H9 (cell line): ENCODE measurements at regions not wholly inside any gene's neighbourhood (a gene's known extent, or its start where the extent isn't known, plus 50 kb on each side); places are given as distances from the start of the nearest gene placed in this dataset.

Experiments used
- DNase-seq: peaks from one replicate; pipeline ENCODE4 v3.0.0-alpha.2; 2017
- H2AFZ ChIP-seq: one replicate; pipeline ENCODE4 v1.6.1; 2013; ENCODE audit warnings: mild to moderate bottlenecking, low read length, control low read depth, moderate library complexity
- H2AK5ac ChIP-seq: 2 replicates; pipeline ENCODE4 v1.6.1; 2013; ENCODE audit warnings: low read length, control low read depth, mixed read lengths; ENCODE audit not compliant: insufficient read length
- H2BK120ac ChIP-seq: one replicate; pipeline ENCODE4 v1.6.1; 2013; ENCODE audit warnings: low read depth, mild to moderate bottlenecking, low read length, control low read depth, inconsistent platforms; ENCODE audit not compliant: poor library complexity, severe bottlenecking
- H2BK12ac ChIP-seq: 2 replicates; pipeline ENCODE4 v1.6.1; 2013; ENCODE audit warnings: low read length, control low read depth, mixed read lengths, low read depth; ENCODE audit not compliant: insufficient read length
- H2BK15ac ChIP-seq: 2 replicates; pipeline ENCODE4 v1.6.1; 2013; ENCODE audit warnings: low read depth, low read length, control low read depth
- H2BK20ac ChIP-seq: one replicate; pipeline ENCODE4 v1.6.1; 2013; ENCODE audit warnings: low read depth, mild to moderate bottlenecking, low read length, control low read depth, inconsistent platforms; ENCODE audit not compliant: poor library complexity, severe bottlenecking
- H2BK5ac ChIP-seq: 2 replicates; pipeline ENCODE4 v1.6.1; 2013; ENCODE audit warnings: low read length, control low read depth, mixed read lengths; ENCODE audit not compliant: insufficient read length
- H3K14ac ChIP-seq: 2 replicates; pipeline ENCODE4 v1.6.1; 2013; ENCODE audit warnings: low read length, control low read depth; ENCODE audit not compliant: insufficient read depth
- H3K18ac ChIP-seq: 2 replicates; pipeline ENCODE4 v1.6.1; 2013; ENCODE audit warnings: low read depth, mild to moderate bottlenecking, mixed read lengths, low read length, control low read depth; ENCODE audit not compliant: insufficient read length
- H3K23ac ChIP-seq: 2 replicates; pipeline ENCODE4 v1.6.1; 2013; ENCODE audit warnings: low read length, control low read depth, mixed read lengths, low read depth; ENCODE audit not compliant: insufficient read length
- H3K23me2 ChIP-seq: 2 replicates; pipeline ENCODE4 v1.6.1; 2013; ENCODE audit warnings: low read depth, mild to moderate bottlenecking, mixed read lengths, low read length, control low read depth; ENCODE audit not compliant: insufficient read length, poor library complexity, severe bottlenecking
- H3K27ac ChIP-seq: 2 replicates; pipeline ENCODE4 v1.5.1; 2013; ENCODE audit warnings: low read length, control low read depth, mixed read lengths, low read depth; ENCODE audit not compliant: insufficient read length
- H3K27me3 ChIP-seq: 2 replicates; pipeline ENCODE4 v1.6.1; 2013; ENCODE audit warnings: low read length, control low read depth, inconsistent platforms; ENCODE audit not compliant: insufficient read depth
- H3K4ac ChIP-seq: 2 replicates; pipeline ENCODE4 v1.6.1; 2013; ENCODE audit warnings: low read depth, mild to moderate bottlenecking, control low read depth, inconsistent platforms, low read length, moderate library complexity
- H3K4me1 ChIP-seq: 2 replicates; pipeline ENCODE4 v1.6.1; 2013; ENCODE audit warnings: low read length, control low read depth, inconsistent platforms; ENCODE audit not compliant: insufficient read depth
- H3K4me2 ChIP-seq: 2 replicates; pipeline ENCODE4 v1.6.1; 2013; ENCODE audit warnings: low read length, control low read depth, mixed read lengths; ENCODE audit not compliant: insufficient read length, insufficient read depth
- H3K56ac ChIP-seq: 2 replicates; pipeline ENCODE4 v1.6.1; 2013; ENCODE audit warnings: low read depth, mild to moderate bottlenecking, mixed read lengths, low read length, control low read depth; ENCODE audit not compliant: insufficient read length
- H3K79me1 ChIP-seq: 2 replicates; pipeline ENCODE4 v1.6.1; 2013; ENCODE audit warnings: low read depth, mild to moderate bottlenecking, moderate library complexity, low read length, control low read depth, inconsistent platforms; ENCODE audit not compliant: insufficient read depth, poor library complexity, severe bottlenecking
- H3K79me2 ChIP-seq: 2 replicates; pipeline ENCODE4 v1.6.1; 2013; ENCODE audit warnings: low read length, control low read depth, inconsistent platforms; ENCODE audit not compliant: insufficient read depth
- H3K9ac ChIP-seq: 2 replicates; pipeline ENCODE4 v1.6.1; 2013; ENCODE audit warnings: low read length, control low read depth, mixed read lengths; ENCODE audit not compliant: insufficient read length; ENCODE audit errors: extremely low read depth
- H3K9me3 ChIP-seq: one replicate; pipeline ENCODE4 v1.6.1; 2013; ENCODE audit warnings: low read depth, low read length, inconsistent platforms; ENCODE audit not compliant: control insufficient read depth
- H3T11ph ChIP-seq: one replicate; pipeline ENCODE4 v1.6.1; 2013; ENCODE audit warnings: mild to moderate bottlenecking, low read length, control low read depth, inconsistent platforms
- H4K20me1 ChIP-seq: one replicate; pipeline ENCODE4 v1.6.1; 2013; ENCODE audit not compliant: control insufficient read depth, insufficient read length, insufficient read depth
- H4K5ac ChIP-seq: 2 replicates; pipeline ENCODE4 v1.6.1; 2013; ENCODE audit warnings: low read depth, mild to moderate bottlenecking, mixed read lengths, low read length, control low read depth; ENCODE audit not compliant: insufficient read length
- H4K8ac ChIP-seq: replicated peaks from 2 replicates; pipeline ENCODE4 v1.6.1; 2013; ENCODE audit warnings: low read length, control low read depth, mixed read lengths, low read depth; ENCODE audit not compliant: insufficient read length
- H4K91ac ChIP-seq: 2 replicates; pipeline ENCODE4 v1.6.1; 2013; ENCODE audit warnings: low read depth, mild to moderate bottlenecking, moderate library complexity, mixed read lengths, low read length, control low read depth; ENCODE audit not compliant: insufficient read length
- H3K27ac Mint-ChIP-seq, 3 experiments: 2 replicates in 2 of 3; 3 replicates in 1 of 3; pipeline ENCODE4 v1.8.0; 2020 to 2021; ENCODE audit warnings: mixed read lengths in 3 of 3, mild to moderate bottlenecking in 1 of 3, moderate library complexity in 1 of 3
- H3K27me3 Mint-ChIP-seq: 2 replicates; pipeline ENCODE4 v1.8.0; 2021; ENCODE audit warnings: low read depth, mild to moderate bottlenecking, moderate library complexity, mixed read lengths
- H3K36me3 Mint-ChIP-seq, 3 experiments: 2 replicates in 2 of 3; 3 replicates in 1 of 3; pipeline ENCODE4 v1.8.0; 2020 to 2021; ENCODE audit warnings: low read depth in 3 of 3, mixed read lengths in 3 of 3; ENCODE audit not compliant: insufficient read depth in 1 of 3
- H3K4me1 Mint-ChIP-seq, 2 experiments: 2 replicates each; pipeline ENCODE4 v1.8.0; 2020; ENCODE audit warnings: mixed read lengths in 2 of 2
- H3K4me3 Mint-ChIP-seq, 2 experiments: 2 replicates in 1 of 2; 3 replicates in 1 of 2; pipeline ENCODE4 v1.8.0; 2020 to 2021; ENCODE audit warnings: mild to moderate bottlenecking in 2 of 2, mixed read lengths in 2 of 2, moderate library complexity in 1 of 2
- H3K9me3 Mint-ChIP-seq, 2 experiments: 2 replicates in 1 of 2; 3 replicates in 1 of 2; pipeline ENCODE4 v1.8.0; 2020; ENCODE audit warnings: mild to moderate bottlenecking in 2 of 2, mixed read lengths in 2 of 2, moderate library complexity in 1 of 2
- WGBS: extraction: QIAGEN DNeasy Blood & Tissue Kit; methylation state at CpG from one replicate; pipeline ENCODE4 v1.1.7; 2013; ENCODE audit warnings: missing lambda C conversion rate, low lambda C conversion rate, mixed read lengths; ENCODE audit not compliant: insufficient read length; ENCODE audit errors: extremely low coverage; 5-methylcytosine and 5-hydroxymethylcytosine counted together
- TF ChIP-seq, protein P1 (sequence below): fragments of 200-600 bp; sonication (generic); conservative IDR thresholded peaks from 3 replicates; pipeline ENCODE4 v1.8.0; 2021; ENCODE audit warnings: antibody characterized with exemption, mild to moderate bottlenecking

GRCh38 chr13:106381091-106381490 is 154.4 kb downstream of the EFNB2 start:
- H4K5ac ChIP-seq: no peak overlapping the region
- H3K23ac ChIP-seq: no peak overlapping the region
- H2AFZ ChIP-seq: no peak overlapping the region
- Mint-ChIP-seq H3K27me3 (no peaks in the 10 kb centered on the region), H3K4me3 (no peak overlapping the region), H3K27ac (no peak overlapping the region), H3K9me3 (no peaks in the 10 kb centered on the region), H3K4me1 (peaks cover 20 to 21% of the 10 kb centered on the region in 2 experiments), H3K36me3 (no peaks in the 10 kb centered on the region; a peak in 1 of 7 replicates)
- H3K4me2 ChIP-seq: no peak overlapping the region
- H3K79me1 ChIP-seq: no peaks in the 10 kb centered on the region
- no peaks in the 10 kb centered on the region for H3K23me2 ChIP-seq
- no peak overlapping the region for H3K9ac ChIP-seq
- H4K20me1 ChIP-seq: no peaks in the 10 kb centered on the region
- no peak overlapping the region for H3K4ac ChIP-seq
- no peak overlapping the region for H4K8ac ChIP-seq
- no peak overlapping the region for H2BK15ac ChIP-seq
- no peak overlapping the region for H3K14ac ChIP-seq
- no peak overlapping the region for H3T11ph ChIP-seq
- no peaks in the 10 kb centered on the region for H3K4me1 ChIP-seq
- TF ChIP-seq, protein P1, sequence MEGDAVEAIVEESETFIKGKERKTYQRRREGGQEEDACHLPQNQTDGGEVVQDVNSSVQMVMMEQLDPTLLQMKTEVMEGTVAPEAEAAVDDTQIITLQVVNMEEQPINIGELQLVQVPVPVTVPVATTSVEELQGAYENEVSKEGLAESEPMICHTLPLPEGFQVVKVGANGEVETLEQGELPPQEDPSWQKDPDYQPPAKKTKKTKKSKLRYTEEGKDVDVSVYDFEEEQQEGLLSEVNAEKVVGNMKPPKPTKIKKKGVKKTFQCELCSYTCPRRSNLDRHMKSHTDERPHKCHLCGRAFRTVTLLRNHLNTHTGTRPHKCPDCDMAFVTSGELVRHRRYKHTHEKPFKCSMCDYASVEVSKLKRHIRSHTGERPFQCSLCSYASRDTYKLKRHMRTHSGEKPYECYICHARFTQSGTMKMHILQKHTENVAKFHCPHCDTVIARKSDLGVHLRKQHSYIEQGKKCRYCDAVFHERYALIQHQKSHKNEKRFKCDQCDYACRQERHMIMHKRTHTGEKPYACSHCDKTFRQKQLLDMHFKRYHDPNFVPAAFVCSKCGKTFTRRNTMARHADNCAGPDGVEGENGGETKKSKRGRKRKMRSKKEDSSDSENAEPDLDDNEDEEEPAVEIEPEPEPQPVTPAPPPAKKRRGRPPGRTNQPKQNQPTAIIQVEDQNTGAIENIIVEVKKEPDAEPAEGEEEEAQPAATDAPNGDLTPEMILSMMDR: no peak
- no peak overlapping the region for H2BK120ac ChIP-seq
- H3K56ac ChIP-seq: no peak overlapping the region
- H3K27me3 ChIP-seq: no peaks in the 10 kb centered on the region
- no peak overlapping the region for H2BK12ac ChIP-seq
- no peak overlapping the region for H3K27ac ChIP-seq
- no peaks in the 10 kb centered on the region for H3K9me3 ChIP-seq
- H2BK20ac ChIP-seq: no peak overlapping the region
- no peak overlapping the region for H2BK5ac ChIP-seq
- no CpG with 5 or more reads among the region's 4 CpGs for WGBS
- no peaks in the 10 kb centered on the region for H3K79me2 ChIP-seq
- DNase-seq: no peak
- no peak overlapping the region for H3K18ac ChIP-seq
- no peak overlapping the region for H2AK5ac ChIP-seq
- H4K91ac ChIP-seq: no peak overlapping the region
